Peyer's patch (tissue), 4 donors: ENCODE measurements at regions not wholly inside any gene's neighbourhood (a gene's known extent, or its start where the extent isn't known, plus 50 kb on each side); places are given as distances from the start of the nearest gene placed in this dataset.

ENCODE experiments used
- POLR2A ChIP-seq, 2 donors: fragments of 450-650 bp; IDR thresholded peaks; one replicate each; pipeline ENCODE4 v1.5.1; 2017; ENCODE audit warnings: antibody characterized with exemption in 2 of 2, mild to moderate bottlenecking in 2 of 2, moderate library complexity in 2 of 2
- TF ChIP-seq, protein P1 (sequence below), 6 experiments: fragments of 450-650 bp in 4 of 6; fragments of 200-600 bp in 2 of 6; sonication (generic) in 1 of 6; IDR thresholded peaks; one replicate each; pipeline ENCODE4 v1.5.1; 2017 to 2019; ENCODE audit warnings: antibody characterized with exemption in 6 of 6, mild to moderate bottlenecking in 3 of 6, moderate library complexity in 1 of 6

DNA sequence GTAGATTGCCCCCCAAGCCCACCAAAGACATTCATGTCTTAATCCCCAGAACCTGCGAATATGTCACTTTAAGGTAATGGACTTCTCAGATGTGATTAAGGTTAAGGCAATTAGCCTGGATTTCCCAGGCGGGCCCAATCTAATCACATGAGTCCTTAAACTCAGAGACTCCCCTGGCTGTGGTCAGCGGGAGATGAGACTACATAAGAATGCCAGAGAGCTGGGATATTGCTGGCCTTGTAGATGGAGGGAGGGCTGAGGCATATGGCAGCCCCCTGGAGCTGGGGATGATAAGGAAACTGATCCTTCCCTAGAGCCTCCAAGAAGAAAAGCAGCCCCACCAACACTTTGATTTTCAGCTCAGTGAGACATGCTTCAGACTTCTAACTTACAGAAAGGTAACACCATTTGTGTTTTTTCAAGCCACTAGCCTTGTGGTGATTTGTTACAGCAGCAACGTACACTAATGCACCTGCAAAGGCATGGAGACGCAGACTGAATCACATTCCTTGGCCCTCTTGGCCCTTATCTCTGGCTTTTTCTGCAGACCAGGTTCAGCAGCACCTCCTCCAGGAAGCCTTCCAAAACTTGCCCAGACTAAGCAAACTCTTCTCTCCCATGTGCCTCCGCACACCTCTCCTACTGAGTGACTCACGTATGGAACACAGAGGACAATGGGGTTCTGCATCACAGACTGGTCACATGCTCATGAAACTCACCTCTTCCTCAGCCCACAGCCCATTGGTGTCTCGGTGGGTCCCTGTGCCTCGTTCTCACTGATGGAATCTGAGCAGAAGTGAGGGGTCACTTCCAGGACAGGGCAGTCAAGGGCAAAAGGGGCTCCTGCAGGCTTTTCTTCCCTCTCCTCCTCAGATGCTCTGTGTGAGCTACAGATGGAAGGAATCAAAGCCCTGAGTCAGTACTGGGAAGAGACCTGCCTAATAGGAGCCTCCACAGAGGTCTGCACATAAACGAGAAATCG lies 86.3 kb upstream of the HMGXB4 start:
- TF ChIP-seq, protein P1, sequence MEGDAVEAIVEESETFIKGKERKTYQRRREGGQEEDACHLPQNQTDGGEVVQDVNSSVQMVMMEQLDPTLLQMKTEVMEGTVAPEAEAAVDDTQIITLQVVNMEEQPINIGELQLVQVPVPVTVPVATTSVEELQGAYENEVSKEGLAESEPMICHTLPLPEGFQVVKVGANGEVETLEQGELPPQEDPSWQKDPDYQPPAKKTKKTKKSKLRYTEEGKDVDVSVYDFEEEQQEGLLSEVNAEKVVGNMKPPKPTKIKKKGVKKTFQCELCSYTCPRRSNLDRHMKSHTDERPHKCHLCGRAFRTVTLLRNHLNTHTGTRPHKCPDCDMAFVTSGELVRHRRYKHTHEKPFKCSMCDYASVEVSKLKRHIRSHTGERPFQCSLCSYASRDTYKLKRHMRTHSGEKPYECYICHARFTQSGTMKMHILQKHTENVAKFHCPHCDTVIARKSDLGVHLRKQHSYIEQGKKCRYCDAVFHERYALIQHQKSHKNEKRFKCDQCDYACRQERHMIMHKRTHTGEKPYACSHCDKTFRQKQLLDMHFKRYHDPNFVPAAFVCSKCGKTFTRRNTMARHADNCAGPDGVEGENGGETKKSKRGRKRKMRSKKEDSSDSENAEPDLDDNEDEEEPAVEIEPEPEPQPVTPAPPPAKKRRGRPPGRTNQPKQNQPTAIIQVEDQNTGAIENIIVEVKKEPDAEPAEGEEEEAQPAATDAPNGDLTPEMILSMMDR (IDR thresholded peaks at IDR 0.05): no peak
- TF ChIP-seq POLR2A (IDR thresholded peaks at IDR 0.05): no peak
